ENCODE measurements at regions not wholly inside any gene's neighbourhood (a gene's known extent, or its start where the extent isn't known, plus 50 kb on each side); places are given as distances from the start of the nearest gene placed in this dataset.

GRCh38 chr12:93245543-93245942 is 132.2 kb upstream of the NUDT4 start:
- TF ChIP-seq CTCF (conservative IDR thresholded peaks at IDR 0.05; ENCODE audit: low read depth, low read length), result no peak
- no peak for TF ChIP-seq EZH2 (IDR thresholded peaks at IDR 0.05; ENCODE audit: low read length, unreplicated experiment)

Measured in PC-3 (cell line).